Loucy (cell line): ENCODE measurements at regions not wholly inside any gene's neighbourhood (a gene's known extent, or its start where the extent isn't known, plus 50 kb on each side); places are given as distances from the start of the nearest gene placed in this dataset.

ENCODE experiments used
- H2AFZ ChIP-seq: fragments of 200-600 bp; sonication (generic); 2 replicates; pipeline ENCODE4 v1.6.0; 2016; ENCODE audit warnings: antibody characterized with exemption, mild to moderate bottlenecking, low read length, moderate library complexity
- H3F3A ChIP-seq: fragments of 200-600 bp; 2 replicates; pipeline ENCODE4 v1.6.0; 2016; ENCODE audit warnings: antibody characterized with exemption, low read depth, mild to moderate bottlenecking
- H3K27me3 ChIP-seq: fragments of 200-600 bp; sonication (generic); 2 replicates; pipeline ENCODE4 v1.6.1; 2014; ENCODE audit warnings: low read length, mild to moderate bottlenecking; ENCODE audit not compliant: insufficient read depth, poor library complexity, severe bottlenecking
- H3K36me3 ChIP-seq: fragments of 200-600 bp; sonication (generic); 2 replicates; pipeline ENCODE4 v1.6.1; 2016; ENCODE audit warnings: low read length; ENCODE audit not compliant: insufficient read depth
- H3K4me1 ChIP-seq: fragments of 200-600 bp; sonication (generic); 2 replicates; pipeline ENCODE4 v1.5.1; 2014; ENCODE audit warnings: low read length, mild to moderate bottlenecking; ENCODE audit not compliant: insufficient read depth, poor library complexity, severe bottlenecking
- H3K4me2 ChIP-seq: fragments of 200-600 bp; sonication (generic); 2 replicates; pipeline ENCODE4 v1.6.0; 2014; ENCODE audit warnings: antibody characterized with exemption, low read length, low read depth, mild to moderate bottlenecking; ENCODE audit not compliant: poor library complexity, severe bottlenecking
- H3K4me3 ChIP-seq: fragments of 200-600 bp; sonication (generic); 2 replicates; pipeline ENCODE4 v1.5.1; 2014; ENCODE audit warnings: low read length, mild to moderate bottlenecking, mixed read lengths; ENCODE audit not compliant: poor library complexity, severe bottlenecking
- H3K79me2 ChIP-seq: fragments of 200-600 bp; sonication (generic); 2 replicates; pipeline ENCODE4 v1.6.1; 2014; ENCODE audit warnings: low read length; ENCODE audit not compliant: insufficient read depth
- H3K9ac ChIP-seq: fragments of 200-600 bp; sonication (generic); 2 replicates; pipeline ENCODE4 v1.6.0; 2014; ENCODE audit warnings: mild to moderate bottlenecking, low read depth, low read length, moderate library complexity; ENCODE audit not compliant: poor library complexity, severe bottlenecking
- H3K9me2 ChIP-seq: fragments of 200-600 bp; sonication (generic); replicated peaks from 2 replicates; pipeline ENCODE4 v1.6.1; 2016; ENCODE audit warnings: low read depth, low read length, mixed read lengths
- H3K9me3 ChIP-seq: fragments of 200-600 bp; sonication (generic); 2 replicates; pipeline ENCODE4 v1.6.1; 2014; ENCODE audit warnings: mild to moderate bottlenecking, antibody characterized with exemption, low read length, low read depth; ENCODE audit not compliant: insufficient read depth
- H4K20me1 ChIP-seq: fragments of 200-600 bp; sonication (generic); 2 replicates; pipeline ENCODE4 v1.6.0; 2014; ENCODE audit warnings: antibody characterized with exemption, low read length, mild to moderate bottlenecking; ENCODE audit not compliant: insufficient read depth, poor library complexity, severe bottlenecking
- EZH2phosphoT487 ChIP-seq: fragments of 200-600 bp; IDR thresholded peaks from 2 replicates; pipeline ENCODE4 v1.6.1; 2018; ENCODE audit warnings: antibody characterized with exemption, mild to moderate bottlenecking, moderate library complexity, borderline replicate concordance
- TF ChIP-seq, protein P1 (sequence below): fragments of 200-600 bp; sonication (generic); conservative IDR thresholded peaks from 2 replicates; pipeline ENCODE4 v1.5.1; 2014; ENCODE audit warnings: mild to moderate bottlenecking, antibody characterized with exemption, low read length

- H3K4me3 ChIP-seq: no peak overlapping the region
- no peak overlapping the region for H3K9ac ChIP-seq
- peaks cover 40% of the 10 kb centered on the region for H3K4me1 ChIP-seq
- no peaks in the 10 kb centered on the region for H4K20me1 ChIP-seq
- TF ChIP-seq, protein P1, sequence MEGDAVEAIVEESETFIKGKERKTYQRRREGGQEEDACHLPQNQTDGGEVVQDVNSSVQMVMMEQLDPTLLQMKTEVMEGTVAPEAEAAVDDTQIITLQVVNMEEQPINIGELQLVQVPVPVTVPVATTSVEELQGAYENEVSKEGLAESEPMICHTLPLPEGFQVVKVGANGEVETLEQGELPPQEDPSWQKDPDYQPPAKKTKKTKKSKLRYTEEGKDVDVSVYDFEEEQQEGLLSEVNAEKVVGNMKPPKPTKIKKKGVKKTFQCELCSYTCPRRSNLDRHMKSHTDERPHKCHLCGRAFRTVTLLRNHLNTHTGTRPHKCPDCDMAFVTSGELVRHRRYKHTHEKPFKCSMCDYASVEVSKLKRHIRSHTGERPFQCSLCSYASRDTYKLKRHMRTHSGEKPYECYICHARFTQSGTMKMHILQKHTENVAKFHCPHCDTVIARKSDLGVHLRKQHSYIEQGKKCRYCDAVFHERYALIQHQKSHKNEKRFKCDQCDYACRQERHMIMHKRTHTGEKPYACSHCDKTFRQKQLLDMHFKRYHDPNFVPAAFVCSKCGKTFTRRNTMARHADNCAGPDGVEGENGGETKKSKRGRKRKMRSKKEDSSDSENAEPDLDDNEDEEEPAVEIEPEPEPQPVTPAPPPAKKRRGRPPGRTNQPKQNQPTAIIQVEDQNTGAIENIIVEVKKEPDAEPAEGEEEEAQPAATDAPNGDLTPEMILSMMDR: no peak
- no peak for TF ChIP-seq EZH2phosphoT487
- no peaks in the 10 kb centered on the region for H3K36me3 ChIP-seq
- no peaks in the 10 kb centered on the region for H3K9me3 ChIP-seq
- no peak overlapping the region for H3K4me2 ChIP-seq
- H3K79me2 ChIP-seq: no peaks in the 10 kb centered on the region
- H2AFZ ChIP-seq: no peak overlapping the region
- H3K9me2 ChIP-seq: no peaks in the 10 kb centered on the region
- no peaks in the 10 kb centered on the region for H3K27me3 ChIP-seq
- H3F3A ChIP-seq: no peaks in the 10 kb centered on the region
Observed at GRCh38 chr1:232385221-232385620, 244.7 kb downstream of the SIPA1L2 start.

DNA sequence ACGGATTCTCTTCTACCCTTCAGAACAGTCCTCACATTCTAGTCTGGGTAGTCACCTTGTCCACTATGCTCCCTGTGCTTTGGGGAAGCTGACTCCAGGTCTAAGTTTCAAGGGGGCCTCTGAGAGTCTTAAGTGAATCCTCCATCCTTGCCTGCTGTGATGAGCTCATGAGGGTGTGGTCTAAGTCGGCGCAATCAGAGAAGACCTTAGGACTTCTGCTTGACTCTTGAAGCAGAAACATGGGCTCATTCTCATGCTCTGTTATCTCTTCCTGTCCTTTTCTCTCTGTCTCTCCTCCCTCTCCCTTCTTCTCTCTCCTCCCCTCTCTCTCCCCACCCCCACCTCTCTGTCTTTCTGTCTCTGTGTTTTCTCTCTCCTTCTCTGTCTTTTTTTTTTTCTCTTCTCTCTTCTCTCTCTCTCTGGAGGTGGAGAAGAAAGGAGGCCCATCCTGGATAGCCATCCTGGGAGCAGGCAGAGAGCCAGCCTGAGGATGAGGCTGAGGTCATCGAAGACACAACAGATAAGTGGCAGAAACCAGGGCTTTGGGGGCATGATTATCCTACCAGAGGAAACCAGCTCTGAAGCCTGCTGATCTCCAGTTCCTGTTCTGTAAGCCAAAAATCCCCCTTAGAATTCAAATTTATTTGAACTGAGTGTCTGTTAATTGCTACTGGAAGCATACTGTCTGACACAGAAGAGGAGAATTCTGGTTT, 245.6 kb downstream of the SIPA1L2 start:
- Histone ChIP-seq H3K36me3 (no peaks in the 10 kb centered on the region), H3K4me1 (peaks cover 38% of the 10 kb centered on the region), H3K9ac (no peak overlapping the region), H3K9me3 (no peaks in the 10 kb centered on the region), H3K9me2 (no peaks in the 10 kb centered on the region), H4K20me1 (no peaks in the 10 kb centered on the region), H3K79me2 (no peaks in the 10 kb centered on the region), H2AFZ (0 out of 2 replicates have a peak overlapping the region, but pooled peaks have one; percentile 37), H3K4me3 (no peak overlapping the region), H3F3A (no peaks in the 10 kb centered on the region), H3K4me2 (no peak overlapping the region), H3K27me3 (no peaks in the 10 kb centered on the region)
- no peak for TF ChIP-seq EZH2phosphoT487
- TF ChIP-seq, protein P1: no peak

- Histone ChIP-seq H3K9ac (no peak overlapping the region), H3K9me3 (no peaks in the 10 kb centered on the region), H3K4me1 (peaks cover 32% of the 10 kb centered on the region), H3K79me2 (no peaks in the 10 kb centered on the region), H3F3A (no peaks in the 10 kb centered on the region), H3K4me3 (no peak overlapping the region), H3K9me2 (no peaks in the 10 kb centered on the region), H3K36me3 (no peaks in the 10 kb centered on the region), H2AFZ (no peak overlapping the region), H4K20me1 (no peaks in the 10 kb centered on the region), H3K27me3 (no peaks in the 10 kb centered on the region), H3K4me2 (no peak overlapping the region)
- TF ChIP-seq EZH2phosphoT487: no peak
- TF ChIP-seq, protein P1: no peak
Observed at GRCh38 chr1:232383455-232384123, 246.3 kb downstream of the SIPA1L2 start.
